GM12892 (cell line): ENCODE measurements at regions not wholly inside any gene's neighbourhood (a gene's known extent, or its start where the extent isn't known, plus 50 kb on each side); places are given as distances from the start of the nearest gene placed in this dataset.

Experiments
- POLR2A ChIP-seq: IDR thresholded peaks from 2 replicates; pipeline ENCODE4 v1.6.1; 2011; ENCODE audit warnings: low read depth, low read length, control low read depth
- POLR2AphosphoS5 ChIP-seq: IDR thresholded peaks from 2 replicates; pipeline ENCODE4 v1.6.1; 2011; ENCODE audit warnings: low read depth, low read length, control low read depth
- TAF1 ChIP-seq: IDR thresholded peaks from 2 replicates; pipeline ENCODE4 v1.6.1; 2011; ENCODE audit warnings: low read depth, mild to moderate bottlenecking, control low read depth, low read length, borderline replicate concordance

DNA sequence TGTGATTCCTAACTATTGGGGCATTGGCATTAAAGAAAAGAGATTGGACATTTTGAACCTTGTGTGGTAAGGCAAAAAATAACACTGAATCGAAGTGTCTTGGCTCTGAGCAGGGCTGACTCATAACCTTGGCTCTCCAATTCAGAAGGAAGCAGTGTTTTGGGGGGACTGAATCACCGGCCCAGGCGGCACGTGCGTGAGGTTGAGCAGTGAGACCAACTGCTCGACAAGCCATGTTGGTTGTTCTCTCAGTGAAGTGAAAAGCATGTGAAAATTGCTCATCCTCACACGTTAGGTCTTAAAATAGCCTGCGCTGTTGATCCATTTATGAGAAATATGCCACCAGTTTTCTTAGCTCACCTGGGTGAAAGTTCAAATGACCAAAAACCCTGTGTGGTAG is 137.8 kb upstream of the SPACA1 start:
- TF ChIP-seq POLR2AphosphoS5: no peak
- no peak for TF ChIP-seq POLR2A
- no peak for TF ChIP-seq TAF1
